AG09319 (cell line): ENCODE measurements at regions not wholly inside any gene's neighbourhood (a gene's known extent, or its start where the extent isn't known, plus 50 kb on each side); places are given as distances from the start of the nearest gene placed in this dataset.

ENCODE experiments used
- DNase-seq: peaks from one replicate; pipeline ENCODE4 v3.0.0-alpha.2; 2010; ENCODE audit warnings: low read depth; ENCODE audit errors: extremely low read depth
- CTCF ChIP-seq: IDR thresholded peaks from 2 replicates; pipeline ENCODE4 v1.5.1; 2011; ENCODE audit warnings: low read depth, mild to moderate bottlenecking, inconsistent platforms, low read length, moderate library complexity

- no peak for TF ChIP-seq CTCF
- no peak for DNase-seq
Measured at GRCh38 chr7:46611508-46611907, 690.4 kb upstream of the IGFBP3 start.

- TF ChIP-seq CTCF, result no peak
- DNase-seq, result no peak
Measured at GRCh38 chr7:46610746-46611145, 689.7 kb upstream of the IGFBP3 start.

GRCh38 chr7:46607176-46607575 is 686.1 kb upstream of the IGFBP3 start:
- no peak for TF ChIP-seq CTCF
- DNase-seq, result no peak

- no peak for DNase-seq
- TF ChIP-seq CTCF, result no peak
Measured at GRCh38 chr7:46606761-46607160, 685.7 kb upstream of the IGFBP3 start.

- no peak for TF ChIP-seq CTCF
- no peak for DNase-seq
Measured at GRCh38 chr7:46604241-46604661, 683.2 kb upstream of the IGFBP3 start.

- no peak for TF ChIP-seq CTCF
- DNase-seq, result no peak
Measured at GRCh38 chr7:46603780-46604179, 682.7 kb upstream of the IGFBP3 start.

GRCh38 chr7:46603296-46603752 is 682.3 kb upstream of the IGFBP3 start:
- no peak for DNase-seq
- no peak for TF ChIP-seq CTCF
